GM06990 (cell line): ENCODE measurements at regions not wholly inside any gene's neighbourhood (a gene's known extent, or its start where the extent isn't known, plus 50 kb on each side); places are given as distances from the start of the nearest gene placed in this dataset.

Source experiments
- DNase-seq: peaks from one replicate; pipeline ENCODE4 v3.0.0-alpha.2; 2011; ENCODE audit not compliant: insufficient read length; ENCODE audit errors: extremely low read depth
- H3K27me3 ChIP-seq: replicated peaks from 2 replicates; pipeline ENCODE4 v1.6.0; 2011; ENCODE audit warnings: low read length; ENCODE audit not compliant: control insufficient read depth, insufficient read depth
- H3K36me3 ChIP-seq: 2 replicates; pipeline ENCODE4 v1.5.1; 2011; ENCODE audit warnings: low read length; ENCODE audit not compliant: control insufficient read depth, insufficient read depth
- H3K4me3 ChIP-seq: replicated peaks from 2 replicates; pipeline ENCODE4 v1.5.1; 2011; ENCODE audit warnings: low read depth, mild to moderate bottlenecking, control low read depth, low read length
- CTCF ChIP-seq: IDR thresholded peaks from 2 replicates; pipeline ENCODE4 v1.5.1; 2011; ENCODE audit warnings: low read length, control low read depth, mild to moderate bottlenecking, inconsistent platforms; ENCODE audit not compliant: insufficient read depth, poor library complexity, severe bottlenecking

- H3K4me3 ChIP-seq: no peak overlapping the region
- no peaks in the 10 kb centered on the region for H3K36me3 ChIP-seq
- no peaks in the 10 kb centered on the region for H3K27me3 ChIP-seq
- TF ChIP-seq CTCF: no peak
- no peak for DNase-seq
Observed at GRCh38 chr14:28653521-28653920, 113.1 kb upstream of the FOXG1 start.

GRCh38 chr14:28656704-28657255, 109.8 kb upstream of the FOXG1 start:
- no peak for DNase-seq
- H3K27me3 ChIP-seq: no peaks in the 10 kb centered on the region
- no peaks in the 10 kb centered on the region for H3K36me3 ChIP-seq
- TF ChIP-seq CTCF: no peak
- no peak overlapping the region for H3K4me3 ChIP-seq

- TF ChIP-seq CTCF: no peak
- Histone ChIP-seq H3K4me3 (no peak overlapping the region), H3K36me3 (no peaks in the 10 kb centered on the region), H3K27me3 (no peaks in the 10 kb centered on the region)
- DNase-seq: no peak
Observed at GRCh38 chr14:28661171-28661772, 105.3 kb upstream of the FOXG1 start.

GRCh38 chr14:28666961-28667360, 99.6 kb upstream of the FOXG1 start:
- Histone ChIP-seq H3K4me3 (no peak overlapping the region), H3K27me3 (no peaks in the 10 kb centered on the region), H3K36me3 (no peaks in the 10 kb centered on the region)
- DNase-seq: no peak
- no peak for TF ChIP-seq CTCF

GRCh38 chr14:28671425-28671824, 95.2 kb upstream of the FOXG1 start:
- Histone ChIP-seq H3K36me3 (no peaks in the 10 kb centered on the region), H3K27me3 (no peaks in the 10 kb centered on the region), H3K4me3 (no peak overlapping the region)
- DNase-seq: no peak
- TF ChIP-seq CTCF: no peak

GRCh38 chr14:28673056-28673455, 93.5 kb upstream of the FOXG1 start:
- H3K27me3 ChIP-seq: no peaks in the 10 kb centered on the region
- DNase-seq: no peak
- no peak overlapping the region for H3K4me3 ChIP-seq
- no peaks in the 10 kb centered on the region for H3K36me3 ChIP-seq
- TF ChIP-seq CTCF: no peak
